Lower lobe of right lung (tissue), 2 donors: ENCODE measurements at regions not wholly inside any gene's neighbourhood (a gene's known extent, or its start where the extent isn't known, plus 50 kb on each side); places are given as distances from the start of the nearest gene placed in this dataset.

ENCODE experiments used
- ATAC-seq, 2 donors: fragments of 200-7000 bp; cut with Tn5 transposase; one replicate each; pipeline ENCODE4 v1.9.1; 2020 to 2022; ENCODE audit warnings: mild to moderate bottlenecking in 2 of 2, moderate library complexity in 2 of 2
- DNase-seq: peaks from one replicate; pipeline ENCODE4 v3.0.0-alpha.2; 2020
- H3K27ac ChIP-seq: fragments of 200-600 bp; one replicate; pipeline ENCODE4 v1.8.0; 2022
- H3K27me3 ChIP-seq: fragments of 200-600 bp; one replicate; pipeline ENCODE4 v1.8.0; 2022; ENCODE audit warnings: low read depth
- H3K36me3 ChIP-seq: fragments of 200-600 bp; one replicate; pipeline ENCODE4 v1.8.0; 2022; ENCODE audit warnings: mild to moderate bottlenecking
- H3K4me1 ChIP-seq: fragments of 200-600 bp; one replicate; pipeline ENCODE4 v1.8.0; 2022
- H3K4me3 ChIP-seq: fragments of 200-600 bp; one replicate; pipeline ENCODE4 v1.8.0; 2022; ENCODE audit warnings: mild to moderate bottlenecking
- H3K9me3 ChIP-seq: fragments of 200-600 bp; one replicate; pipeline ENCODE4 v1.8.0; 2022
- CTCF ChIP-seq: fragments of 200-600 bp; IDR thresholded peaks from one replicate; pipeline ENCODE4 v1.8.0; 2022; ENCODE audit warnings: antibody characterized with exemption, mild to moderate bottlenecking
- intact Hi-C: fragments of 100-400 bp; cut with DNase I; formaldehyde crosslinking; loops from one replicate; pipeline ENCODE4 v1.11.0; 2022
- donor health status: DM: no; HTN: yes; CAD: no; lungs with severe emphysema.

GRCh38 chr14:98835825-98836100 lies 436.2 kb downstream of the BCL11B start:
- Histone ChIP-seq H3K4me3 (no peak overlapping the region), H3K9me3 (no peaks in the 10 kb centered on the region), H3K27me3 (no peaks in the 10 kb centered on the region), H3K4me1 (no peaks in the 10 kb centered on the region), H3K27ac (no peak overlapping the region), H3K36me3 (no peaks in the 10 kb centered on the region)
- ATAC-seq = no peak
- intact Hi-C loops = no loop called here
- TF ChIP-seq CTCF = no peak
- no peak for DNase-seq

- H3K9me3 ChIP-seq = no peaks in the 10 kb centered on the region
- H3K4me3 ChIP-seq = no peak overlapping the region
- H3K4me1 ChIP-seq = no peaks in the 10 kb centered on the region
- H3K36me3 ChIP-seq = no peaks in the 10 kb centered on the region
- ATAC-seq = no peak
- DNase-seq = no peak
- H3K27ac ChIP-seq = no peak overlapping the region
- intact Hi-C loops = no loop called here
- TF ChIP-seq CTCF = no peak
- H3K27me3 ChIP-seq = no peaks in the 10 kb centered on the region
These were observed 431.9 kb downstream of the BCL11B start for GRCh38 chr14:98840091-98840490.

- intact Hi-C loops = no loop called here
- H3K36me3 ChIP-seq = no peaks in the 10 kb centered on the region
- TF ChIP-seq CTCF = no peak
- H3K27me3 ChIP-seq = no peaks in the 10 kb centered on the region
- DNase-seq (no peak), ATAC-seq (no peak)
- H3K4me1 ChIP-seq = no peaks in the 10 kb centered on the region
- no peak overlapping the region for H3K4me3 ChIP-seq
- H3K9me3 ChIP-seq = no peaks in the 10 kb centered on the region
- no peak overlapping the region for H3K27ac ChIP-seq
These were observed 431.5 kb downstream of the BCL11B start for GRCh38 chr14:98840511-98840910.

GRCh38 chr14:98844456-98844855 lies 427.5 kb downstream of the BCL11B start:
- intact Hi-C loops = no loop called here
- Histone ChIP-seq H3K27me3 (no peaks in the 10 kb centered on the region), H3K9me3 (no peaks in the 10 kb centered on the region), H3K27ac (no peak overlapping the region), H3K4me1 (no peaks in the 10 kb centered on the region), H3K36me3 (no peaks in the 10 kb centered on the region), H3K4me3 (no peak overlapping the region)
- no peak for ATAC-seq
- DNase-seq = no peak
- TF ChIP-seq CTCF = no peak

- H3K4me3 ChIP-seq = no peak overlapping the region
- H3K27me3 ChIP-seq = no peaks in the 10 kb centered on the region
- H3K27ac ChIP-seq = no peak overlapping the region
- no peaks in the 10 kb centered on the region for H3K4me1 ChIP-seq
- intact Hi-C loops = no loop called here
- no peaks in the 10 kb centered on the region for H3K36me3 ChIP-seq
- no peak for DNase-seq
- no peaks in the 10 kb centered on the region for H3K9me3 ChIP-seq
- ATAC-seq = no peak
- TF ChIP-seq CTCF = no peak
These were observed 424.2 kb downstream of the BCL11B start for GRCh38 chr14:98847521-98848468.
